GM21367 (cell line): ENCODE measurements at regions not wholly inside any gene's neighbourhood (a gene's known extent, or its start where the extent isn't known, plus 50 kb on each side); places are given as distances from the start of the nearest gene placed in this dataset.

Experiments
- ATAC-seq: cut with Tn5 transposase; IDR thresholded peaks from one replicate; pipeline ENCODE4 v1.9.1; 2021; ENCODE audit not compliant: unreplicated experiment

GRCh38 chr3:34924961-34925360, 714.4 kb upstream of the ARPP21 start:
- ATAC-seq = no peak

- no peak for ATAC-seq
Measured at GRCh38 chr3:34925851-34926250, 713.5 kb upstream of the ARPP21 start.

GRCh38 chr3:34929036-34929435, 710.3 kb upstream of the ARPP21 start:
- ATAC-seq = no peak

GRCh38 chr3:34934660-34935059, 704.7 kb upstream of the ARPP21 start:
- no peak for ATAC-seq

GRCh38 chr3:34938784-34939183, 700.5 kb upstream of the ARPP21 start:
- no peak for ATAC-seq

GRCh38 chr3:34942256-34942655, 697.1 kb upstream of the ARPP21 start:
- ATAC-seq = no peak

- no peak for ATAC-seq
Measured at GRCh38 chr3:34947834-34948233, 691.5 kb upstream of the ARPP21 start.

GRCh38 chr3:34948517-34948916, 690.8 kb upstream of the ARPP21 start:
- no peak for ATAC-seq

GRCh38 chr3:34955680-34956079, 683.6 kb upstream of the ARPP21 start:
- no peak for ATAC-seq

DNA sequence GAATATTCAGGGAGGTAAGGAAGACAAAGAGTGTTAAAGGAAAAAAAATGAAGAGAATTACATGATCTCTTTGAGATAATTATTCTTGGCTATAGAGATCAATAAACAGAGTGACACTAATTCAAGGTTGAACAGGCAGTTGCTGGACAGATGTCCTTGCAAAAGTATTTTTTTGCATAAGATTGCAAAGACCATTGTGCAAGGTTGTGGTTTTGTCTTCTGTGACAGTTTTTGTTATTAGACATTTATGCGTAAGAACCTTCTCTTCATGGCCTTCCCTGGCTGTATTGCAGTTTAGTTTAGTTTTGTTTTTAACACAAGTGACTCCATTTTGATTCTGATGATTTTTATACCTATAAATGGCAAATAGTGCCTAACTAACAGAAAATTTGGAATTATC, 682.8 kb upstream of the ARPP21 start:
- no peak for ATAC-seq

DNA sequence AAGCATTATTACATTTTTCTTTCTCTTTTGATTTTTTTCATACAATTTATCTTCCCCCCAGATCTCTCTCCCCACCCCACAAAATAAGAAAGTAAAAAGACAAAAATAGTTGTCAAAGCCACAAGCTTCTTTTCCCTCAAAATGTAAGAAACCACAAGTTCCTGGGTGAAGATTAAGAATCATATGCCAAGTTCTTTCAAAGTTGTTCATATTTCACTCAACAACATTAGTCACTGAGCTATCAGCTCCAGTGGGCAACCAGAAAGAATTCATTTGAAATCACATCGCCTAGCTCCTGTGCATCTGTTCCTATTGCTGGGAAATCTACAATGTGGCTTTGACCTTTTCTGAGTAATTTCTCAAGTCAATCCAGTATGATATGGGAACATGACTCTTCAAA, 681.6 kb upstream of the ARPP21 start:
- no peak for ATAC-seq

- ATAC-seq = no peak
Measured at GRCh38 chr3:34969513-34969912, 669.8 kb upstream of the ARPP21 start.

DNA sequence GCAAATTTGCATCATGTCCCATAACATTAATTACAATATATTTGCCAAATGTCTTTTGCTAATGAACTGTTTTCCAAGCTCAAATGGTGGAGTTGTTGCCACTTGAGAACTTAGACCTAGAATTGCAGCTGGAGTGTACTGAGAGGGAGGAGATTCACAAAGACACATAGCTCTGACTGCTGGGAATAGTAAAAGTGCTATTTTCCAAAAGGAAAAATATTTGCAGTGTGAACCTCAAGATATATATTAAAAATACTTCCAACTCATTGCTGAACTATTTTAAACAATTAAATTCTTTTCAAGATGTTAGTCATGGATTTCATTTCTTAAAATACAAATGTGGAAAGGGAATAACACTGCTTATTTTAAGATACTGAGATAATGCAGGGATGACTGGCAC, 666.8 kb upstream of the ARPP21 start:
- no peak for ATAC-seq

- ATAC-seq = no peak
Measured at GRCh38 chr3:34973586-34973985, 665.7 kb upstream of the ARPP21 start.

DNA sequence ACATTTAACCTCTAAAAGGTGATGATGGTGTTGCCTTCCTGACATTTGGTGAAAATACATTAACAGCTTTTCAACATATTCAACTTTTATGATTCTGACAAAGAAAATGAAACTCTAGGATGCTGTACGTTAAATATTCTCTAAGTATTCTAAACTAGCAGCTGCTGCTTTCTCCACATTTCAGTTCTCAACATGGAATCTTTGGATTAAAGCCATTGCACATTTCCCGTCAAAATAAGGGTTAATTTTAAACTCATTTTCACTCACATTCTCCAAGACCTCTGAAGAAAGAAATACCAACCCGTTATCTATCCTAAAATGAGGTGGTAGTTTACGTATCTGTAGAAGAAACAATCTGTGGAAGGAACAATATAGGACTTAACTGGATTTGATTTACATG, 655.7 kb upstream of the ARPP21 start:
- no peak for ATAC-seq

DNA sequence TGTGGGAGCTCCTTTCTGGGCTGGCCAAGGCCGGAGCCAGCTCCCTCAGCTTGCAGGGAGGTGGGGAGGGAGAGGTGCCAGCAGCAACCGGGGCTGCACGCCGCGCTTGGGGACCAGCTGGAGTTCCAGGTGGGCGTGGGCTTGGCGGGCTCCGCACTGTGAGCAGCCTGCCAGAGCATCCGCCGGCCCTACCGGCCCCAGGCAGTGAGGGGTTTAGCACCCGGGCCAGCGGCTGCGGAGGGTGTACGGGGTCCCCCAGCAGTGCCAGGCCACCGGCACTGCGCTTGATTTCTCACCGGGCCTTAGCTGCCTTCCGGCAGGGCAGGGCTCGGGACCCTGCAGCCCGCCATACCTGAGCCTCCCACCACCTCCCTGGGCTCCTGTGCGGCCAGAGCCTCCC, 651.0 kb upstream of the ARPP21 start:
- no peak for ATAC-seq

- no peak for ATAC-seq
Measured at GRCh38 chr3:34995796-34996430, 643.4 kb upstream of the ARPP21 start.

DNA sequence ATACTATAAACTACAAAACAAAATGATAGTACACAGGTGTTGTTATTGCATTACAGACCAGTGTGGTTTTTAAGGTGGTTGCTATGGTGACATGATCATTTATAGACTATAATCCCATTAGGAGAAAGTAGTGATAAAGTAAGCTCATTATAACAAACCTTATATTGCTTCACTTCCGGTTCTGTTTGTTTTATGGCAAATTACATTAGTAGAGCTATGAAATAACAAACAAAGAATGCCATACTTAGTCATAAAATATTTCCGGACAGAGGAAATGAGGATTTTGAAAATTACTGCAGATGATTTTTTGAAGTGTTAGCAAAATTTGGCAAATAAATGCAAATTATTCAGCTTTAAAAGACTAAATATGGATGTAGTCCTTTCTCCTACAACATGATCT, 640.4 kb upstream of the ARPP21 start:
- ATAC-seq = no peak

- ATAC-seq = no peak
Measured at GRCh38 chr3:35012214-35012613, 627.1 kb upstream of the ARPP21 start.

- ATAC-seq = no peak
Measured at GRCh38 chr3:35028157-35028556, 611.2 kb upstream of the ARPP21 start.

- no peak for ATAC-seq
Measured at GRCh38 chr3:35042210-35042991, 596.9 kb upstream of the ARPP21 start.

DNA sequence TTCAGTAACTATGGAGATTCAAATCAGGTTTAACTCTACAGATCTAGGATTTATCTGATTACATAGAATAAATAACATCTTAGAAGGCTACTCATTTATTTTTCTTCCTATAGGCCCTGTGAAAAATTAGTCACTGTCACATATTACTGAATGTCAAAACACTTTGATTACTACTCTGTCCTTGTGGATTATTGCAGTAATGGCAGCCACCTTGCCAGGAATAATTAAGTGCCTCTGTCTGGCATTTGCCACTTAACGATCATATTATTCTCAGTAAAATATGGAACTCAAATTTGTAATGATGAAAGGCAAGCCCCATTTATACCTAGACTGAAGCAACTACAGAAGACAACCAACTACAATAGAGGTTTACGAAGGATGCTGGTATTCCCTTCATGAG, 596.3 kb upstream of the ARPP21 start:
- no peak for ATAC-seq

- ATAC-seq = no peak
Measured at GRCh38 chr3:35044190-35044589, 595.1 kb upstream of the ARPP21 start.
